ENCODE measurements at regions not wholly inside any gene's neighbourhood (a gene's known extent, or its start where the extent isn't known, plus 50 kb on each side); places are given as distances from the start of the nearest gene placed in this dataset.
"Not testable (repeated sequence)": the region's sequence is repeated elsewhere in the genome, so short reads cannot be mapped to it uniquely, and the experiment has no call there.

- DNase-seq (ENCODE audit: low read depth in 4 of 4, low spot score in 2 of 4): no peak
These were observed 317.4 kb downstream of the KIF20B start for GRCh38 chr10:90018819-90019218.

- DNase-seq (ENCODE audit: low read depth in 4 of 4, low spot score in 2 of 4): no peak
These were observed 319.1 kb downstream of the KIF20B start for GRCh38 chr10:90020506-90020905.

- no peak for DNase-seq (ENCODE audit: low read depth in 4 of 4, low spot score in 2 of 4)
These were observed 322.6 kb downstream of the KIF20B start for GRCh38 chr10:90023950-90024349.

- no peak for DNase-seq (ENCODE audit: low read depth in 4 of 4, low spot score in 2 of 4)
These were observed 326.9 kb downstream of the KIF20B start for GRCh38 chr10:90028312-90028711.

GRCh38 chr10:90031776-90032175 is 330.4 kb downstream of the KIF20B start:
- no peak for DNase-seq (ENCODE audit: low read depth in 4 of 4, low spot score in 2 of 4)

- DNase-seq (ENCODE audit: low read depth in 4 of 4, low spot score in 2 of 4): no peak
These were observed 331.1 kb downstream of the KIF20B start for GRCh38 chr10:90032519-90032918.

GRCh38 chr10:90034862-90035261 is 333.5 kb downstream of the KIF20B start:
- DNase-seq (ENCODE audit: low read depth in 4 of 4, low spot score in 2 of 4): not testable (repeated sequence)

- DNase-seq (ENCODE audit: low read depth in 4 of 4, low spot score in 2 of 4): no peak
These were observed 340.2 kb downstream of the KIF20B start for GRCh38 chr10:90041585-90041984.

GRCh38 chr10:90042075-90042474 is 340.7 kb downstream of the KIF20B start:
- DNase-seq (ENCODE audit: low read depth in 4 of 4, low spot score in 2 of 4): no peak

- no peak for DNase-seq (ENCODE audit: low read depth in 4 of 4, low spot score in 2 of 4)
These were observed 345.9 kb downstream of the KIF20B start for GRCh38 chr10:90047243-90047729.

GRCh38 chr10:90051053-90051452 is 349.7 kb downstream of the KIF20B start:
- DNase-seq (ENCODE audit: low read depth in 4 of 4, low spot score in 2 of 4): no peak

- no peak for DNase-seq (ENCODE audit: low read depth in 4 of 4, low spot score in 2 of 4)
These were observed 350.1 kb downstream of the KIF20B start for GRCh38 chr10:90051474-90051873.

- DNase-seq (ENCODE audit: low read depth in 4 of 4, low spot score in 2 of 4): no peak
These were observed 361.4 kb downstream of the KIF20B start for GRCh38 chr10:90062786-90063185.

GRCh38 chr10:90064295-90064694 is 362.9 kb downstream of the KIF20B start:
- no peak for DNase-seq (ENCODE audit: low read depth in 4 of 4, low spot score in 2 of 4)

- no peak for DNase-seq (ENCODE audit: low read depth in 4 of 4, low spot score in 2 of 4)
These were observed 365.0 kb downstream of the KIF20B start for GRCh38 chr10:90066435-90066834.

- no peak for DNase-seq (ENCODE audit: low read depth in 4 of 4, low spot score in 2 of 4)
These were observed 374.6 kb downstream of the KIF20B start for GRCh38 chr10:90075995-90076394.

- no peak for DNase-seq (ENCODE audit: low read depth in 4 of 4, low spot score in 2 of 4)
These were observed 378.4 kb downstream of the KIF20B start for GRCh38 chr10:90079819-90080218.

- DNase-seq (ENCODE audit: low read depth in 4 of 4, low spot score in 2 of 4): not testable (repeated sequence)
These were observed 385.3 kb downstream of the KIF20B start for GRCh38 chr10:90086606-90087190.

- no peak for DNase-seq (ENCODE audit: low read depth in 4 of 4, low spot score in 2 of 4)
These were observed 386.0 kb downstream of the KIF20B start for GRCh38 chr10:90087197-90088023.

- DNase-seq (ENCODE audit: low read depth in 4 of 4, low spot score in 2 of 4): no peak
These were observed 386.6 kb downstream of the KIF20B start for GRCh38 chr10:90088024-90088317.

- DNase-seq (ENCODE audit: low read depth in 4 of 4, low spot score in 2 of 4): no peak
These were observed 388.3 kb downstream of the KIF20B start for GRCh38 chr10:90089719-90090118.

- no peak for DNase-seq (ENCODE audit: low read depth in 4 of 4, low spot score in 2 of 4)
These were observed 394.8 kb downstream of the KIF20B start for GRCh38 chr10:90096196-90096595.
